PC-9 (cell line): ENCODE measurements at regions not wholly inside any gene's neighbourhood (a gene's known extent, or its start where the extent isn't known, plus 50 kb on each side); places are given as distances from the start of the nearest gene placed in this dataset.

Source experiments
- BruUV-seq: library from RNA; stranded (reverse); fragments of 400-500 nt; replicated peaks from 2 replicates; lab custom pipeline; 2021; lab: Mats Ljungman, UMichigan
- CTCF ChIA-PET: fragments of 300-600 bp; sonication (Branson Sonifier 250); formaldehyde crosslinking; loops from one replicate; lab custom pipeline; 2022; ENCODE audit warnings: antibody characterized with exemption; lab: Charles Lee
- POLR2A ChIA-PET: fragments of 300-600 bp; sonication (Branson Sonifier 250); formaldehyde crosslinking; loops from one replicate; lab custom pipeline; 2022; ENCODE audit warnings: antibody characterized with exemption; ENCODE audit not compliant: unreplicated experiment; lab: Charles Lee
- DNase-seq, 2 experiments: peaks; one replicate each; pipeline versions ENCODE4 v3.0.0 to v3.0.0-alpha.2; 2015 to 2022; ENCODE audit warnings: mixed read lengths in 1 of 2
- H2AFZ ChIP-seq: fragments of 200-600 bp; sonication (generic); 2 replicates; pipeline ENCODE4 v1.8.1; 2017; ENCODE audit warnings: antibody characterized with exemption
- H3F3A ChIP-seq: fragments of 200-600 bp; sonication (generic); 2 replicates; pipeline ENCODE4 v1.8.1; 2017; ENCODE audit warnings: antibody characterized with exemption, mild to moderate bottlenecking, low read depth; ENCODE audit not compliant: insufficient read depth
- H3K27ac ChIP-seq: fragments of 200-600 bp; sonication (generic); 2 replicates; pipeline ENCODE4 v1.6.1; 2016; ENCODE audit warnings: mixed run types
- H3K27me3 ChIP-seq: fragments of 200-600 bp; sonication (generic); 2 replicates; pipeline ENCODE4 v1.6.1; 2016; ENCODE audit warnings: low read depth, mixed run types; ENCODE audit not compliant: insufficient read depth
- H3K36me3 ChIP-seq: fragments of 200-600 bp; sonication (generic); 2 replicates; pipeline ENCODE4 v1.6.1; 2016; ENCODE audit warnings: low read depth, mixed run types
- H3K4me1 ChIP-seq: fragments of 200-600 bp; sonication (generic); replicated peaks from 2 replicates; pipeline ENCODE4 v1.6.1; 2016; ENCODE audit warnings: mixed run types; ENCODE audit not compliant: insufficient read depth
- H3K4me2 ChIP-seq: fragments of 200-600 bp; sonication (generic); 2 replicates; pipeline ENCODE4 v1.6.1; 2017; ENCODE audit warnings: mixed run types
- H3K4me3 ChIP-seq: fragments of 200-600 bp; sonication (generic); 2 replicates; pipeline ENCODE4 v1.6.1; 2016; ENCODE audit warnings: mixed run types
- H3K79me2 ChIP-seq: fragments of 200-600 bp; sonication (generic); 2 replicates; pipeline ENCODE4 v1.6.1; 2017; ENCODE audit warnings: low read depth, mixed run types
- H3K9me2 ChIP-seq: fragments of 200-600 bp; sonication (generic); 2 replicates; pipeline ENCODE4 v1.8.1; 2017; ENCODE audit warnings: mild to moderate bottlenecking; ENCODE audit not compliant: insufficient read depth
- H3K9me3 ChIP-seq: fragments of 200-600 bp; sonication (generic); 2 replicates; pipeline ENCODE4 v1.8.1; 2016; ENCODE audit warnings: low read depth; ENCODE audit not compliant: insufficient read depth
- H4K20me1 ChIP-seq: fragments of 200-600 bp; sonication (generic); 2 replicates; pipeline ENCODE4 v1.8.1; 2017; ENCODE audit not compliant: insufficient read depth
- EZH2 ChIP-seq: fragments of 200-600 bp; sonication (generic); IDR thresholded peaks from 2 replicates; pipeline ENCODE4 v1.8.0; 2017; ENCODE audit warnings: antibody characterized with exemption, low read depth
- intact Hi-C: fragments of 100-400 bp; cut with micrococcal nuclease; formaldehyde crosslinking; loops from one replicate; pipeline ENCODE4 v1.10.0; 2022; ENCODE audit not compliant: unreplicated experiment
- TF ChIP-seq, protein P1 (sequence below): fragments of 200-600 bp; sonication (generic); conservative IDR thresholded peaks from 2 replicates; pipeline ENCODE4 v1.6.1; 2017; ENCODE audit warnings: mixed run types, antibody characterized with exemption, mild to moderate bottlenecking, moderate library complexity

DNA sequence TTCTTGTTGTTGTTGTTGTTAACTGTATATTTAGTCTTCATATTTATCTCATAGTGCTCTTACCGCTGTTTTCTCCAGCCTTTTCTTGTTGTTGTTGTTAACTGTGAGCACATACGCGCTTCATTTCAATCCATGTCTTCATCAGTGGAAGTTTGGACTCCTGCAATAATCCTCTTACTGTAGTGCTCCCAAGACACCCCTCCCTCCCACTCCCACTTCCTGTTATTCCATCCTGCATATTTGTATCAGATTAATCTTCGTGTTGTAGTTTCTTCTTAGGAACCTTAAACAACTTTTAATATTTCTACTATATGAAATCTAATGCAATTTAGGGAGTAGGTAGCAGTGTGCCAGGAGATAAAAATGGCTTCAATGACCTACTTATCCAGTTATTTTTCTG is 674.8 kb downstream of the RAPGEF2 start:
- H3K36me3 ChIP-seq: no peaks in the 10 kb centered on the region
- no peaks in the 10 kb centered on the region for H3K79me2 ChIP-seq
- intact Hi-C loops: no loop called here
- H2AFZ ChIP-seq: no peak overlapping the region
- no peaks in the 10 kb centered on the region for H3K27me3 ChIP-seq
- TF ChIP-seq EZH2: no peak
- TF ChIP-seq, protein P1, sequence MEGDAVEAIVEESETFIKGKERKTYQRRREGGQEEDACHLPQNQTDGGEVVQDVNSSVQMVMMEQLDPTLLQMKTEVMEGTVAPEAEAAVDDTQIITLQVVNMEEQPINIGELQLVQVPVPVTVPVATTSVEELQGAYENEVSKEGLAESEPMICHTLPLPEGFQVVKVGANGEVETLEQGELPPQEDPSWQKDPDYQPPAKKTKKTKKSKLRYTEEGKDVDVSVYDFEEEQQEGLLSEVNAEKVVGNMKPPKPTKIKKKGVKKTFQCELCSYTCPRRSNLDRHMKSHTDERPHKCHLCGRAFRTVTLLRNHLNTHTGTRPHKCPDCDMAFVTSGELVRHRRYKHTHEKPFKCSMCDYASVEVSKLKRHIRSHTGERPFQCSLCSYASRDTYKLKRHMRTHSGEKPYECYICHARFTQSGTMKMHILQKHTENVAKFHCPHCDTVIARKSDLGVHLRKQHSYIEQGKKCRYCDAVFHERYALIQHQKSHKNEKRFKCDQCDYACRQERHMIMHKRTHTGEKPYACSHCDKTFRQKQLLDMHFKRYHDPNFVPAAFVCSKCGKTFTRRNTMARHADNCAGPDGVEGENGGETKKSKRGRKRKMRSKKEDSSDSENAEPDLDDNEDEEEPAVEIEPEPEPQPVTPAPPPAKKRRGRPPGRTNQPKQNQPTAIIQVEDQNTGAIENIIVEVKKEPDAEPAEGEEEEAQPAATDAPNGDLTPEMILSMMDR: no peak
- H3K4me3 ChIP-seq: no peak overlapping the region
- no TSS peak for BruUV-seq
- H3K9me2 ChIP-seq: no peaks in the 10 kb centered on the region
- H3K9me3 ChIP-seq: no peaks in the 10 kb centered on the region
- H3F3A ChIP-seq: no peaks in the 10 kb centered on the region
- H3K27ac ChIP-seq: no peak overlapping the region
- POLR2A ChIA-PET: no interaction called here
- CTCF ChIA-PET: no interaction called here
- no peaks in the 10 kb centered on the region for H4K20me1 ChIP-seq
- no peaks in the 10 kb centered on the region for H3K4me1 ChIP-seq
- no peak overlapping the region for H3K4me2 ChIP-seq
- no peak for DNase-seq

DNA sequence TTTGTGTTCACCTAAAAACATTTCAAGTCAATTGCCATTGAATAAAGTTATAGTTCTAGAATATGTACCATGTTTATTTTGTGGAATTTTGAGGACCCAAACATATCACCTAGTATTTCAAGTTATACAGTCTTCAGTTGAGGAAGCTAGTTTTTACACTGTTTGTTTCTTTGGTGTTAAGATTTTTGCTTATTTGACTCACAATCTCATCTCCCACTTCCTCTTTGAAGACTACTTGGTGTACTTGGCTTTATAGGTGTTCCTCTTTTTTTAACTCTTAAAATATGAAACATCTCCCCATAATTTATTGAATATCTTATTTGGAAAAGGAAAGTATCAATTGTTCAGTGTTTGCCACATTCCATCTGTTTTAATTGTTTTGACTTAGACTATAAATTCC is 675.4 kb downstream of the RAPGEF2 start:
- ChIA-PET POLR2A (no interaction called here), CTCF (no interaction called here)
- no peaks in the 10 kb centered on the region for H3K9me3 ChIP-seq
- no peak for DNase-seq
- no peak overlapping the region for H3K4me3 ChIP-seq
- TF ChIP-seq EZH2: no peak
- TF ChIP-seq, protein P1: no peak
- no peaks in the 10 kb centered on the region for H4K20me1 ChIP-seq
- intact Hi-C loops: no loop called here
- no peaks in the 10 kb centered on the region for H3K4me1 ChIP-seq
- BruUV-seq: no TSS peak
- H3K27ac ChIP-seq: no peak overlapping the region
- H3K79me2 ChIP-seq: no peaks in the 10 kb centered on the region
- no peaks in the 10 kb centered on the region for H3K36me3 ChIP-seq
- H3K9me2 ChIP-seq: no peaks in the 10 kb centered on the region
- H3F3A ChIP-seq: no peaks in the 10 kb centered on the region
- no peaks in the 10 kb centered on the region for H3K27me3 ChIP-seq
- no peak overlapping the region for H2AFZ ChIP-seq
- H3K4me2 ChIP-seq: no peak overlapping the region

DNA sequence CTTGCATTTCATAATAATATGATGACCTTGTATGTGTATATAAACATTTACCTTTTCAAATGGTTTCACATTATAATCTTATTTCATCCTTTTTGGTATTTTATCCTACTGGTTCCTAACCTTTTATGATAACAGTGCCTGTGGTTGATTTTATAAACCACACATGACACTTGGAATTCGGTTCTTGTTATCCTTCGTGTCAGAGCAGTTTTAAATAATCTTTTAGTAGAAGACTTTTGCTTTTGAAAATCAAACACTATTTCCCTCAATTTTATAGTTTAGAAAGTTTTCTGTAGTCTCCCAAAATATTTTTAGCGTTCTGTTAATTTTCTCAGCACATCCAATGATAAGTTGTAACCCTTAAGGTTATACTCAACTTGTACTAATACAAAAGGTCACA is 676.8 kb downstream of the RAPGEF2 start:
- no peak overlapping the region for H2AFZ ChIP-seq
- no peaks in the 10 kb centered on the region for H4K20me1 ChIP-seq
- TF ChIP-seq, protein P1: no peak
- no peak for TF ChIP-seq EZH2
- no peaks in the 10 kb centered on the region for H3K9me3 ChIP-seq
- ChIA-PET POLR2A (no interaction called here), CTCF (no interaction called here)
- no peaks in the 10 kb centered on the region for H3K36me3 ChIP-seq
- no TSS peak for BruUV-seq
- no peak overlapping the region for H3K4me2 ChIP-seq
- H3K79me2 ChIP-seq: no peaks in the 10 kb centered on the region
- H3K9me2 ChIP-seq: no peaks in the 10 kb centered on the region
- intact Hi-C loops: no loop called here
- H3K4me1 ChIP-seq: no peaks in the 10 kb centered on the region
- no peak overlapping the region for H3K4me3 ChIP-seq
- no peaks in the 10 kb centered on the region for H3K27me3 ChIP-seq
- H3K27ac ChIP-seq: no peak overlapping the region
- no peaks in the 10 kb centered on the region for H3F3A ChIP-seq
- DNase-seq: no peak
